OCI-LY7 (cell line): ENCODE measurements at regions not wholly inside any gene's neighbourhood (a gene's known extent, or its start where the extent isn't known, plus 50 kb on each side); places are given as distances from the start of the nearest gene placed in this dataset.

Experiments
- BruUV-seq: library from RNA; stranded (reverse); fragments of 400-500 nt; replicated peaks from 2 replicates; lab custom pipeline; 2021; lab: Mats Ljungman, UMichigan
- CTCF ChIA-PET: fragments of 300-600 bp; sonication (Branson Sonifier 250); formaldehyde crosslinking; loops from one replicate; lab custom pipeline; 2022; ENCODE audit warnings: antibody characterized with exemption; ENCODE audit not compliant: unreplicated experiment; lab: Charles Lee
- POLR2A ChIA-PET: fragments of 300-600 bp; sonication (Branson Sonifier 250); formaldehyde crosslinking; loops from one replicate; lab custom pipeline; 2022; ENCODE audit warnings: antibody characterized with exemption; lab: Charles Lee
- DNase-seq: peaks from one replicate; pipeline ENCODE4 v3.0.0-alpha.2; 2015; ENCODE audit warnings: low spot score
- H2AFZ ChIP-seq: fragments of 200-600 bp; sonication (generic), shearing (Covaris generic); 2 replicates; pipeline ENCODE4 v1.6.1; 2014; ENCODE audit warnings: mild to moderate bottlenecking, antibody characterized with exemption, low read length, moderate library complexity
- H3K27ac ChIP-seq: fragments of 200-600 bp; sonication (generic); 2 replicates; pipeline ENCODE4 v1.5.1; 2014; ENCODE audit warnings: mixed run types, low read depth, mild to moderate bottlenecking, moderate library complexity, low read length, inconsistent platforms; ENCODE audit not compliant: poor library complexity, severe bottlenecking
- H3K36me3 ChIP-seq: fragments of 200-600 bp; sonication (generic); 2 replicates; pipeline ENCODE4 v1.6.1; 2014; ENCODE audit warnings: mild to moderate bottlenecking, antibody characterized with exemption, low read length, moderate library complexity, mixed read lengths; ENCODE audit not compliant: insufficient read depth
- H3K4me1 ChIP-seq: fragments of 200-600 bp; sonication (generic); 2 replicates; pipeline ENCODE4 v1.5.1; 2014; ENCODE audit warnings: mild to moderate bottlenecking, low read length; ENCODE audit not compliant: insufficient read depth, poor library complexity, severe bottlenecking
- H3K4me2 ChIP-seq: fragments of 200-600 bp; sonication (generic); 2 replicates; pipeline ENCODE4 v1.6.1; 2014; ENCODE audit warnings: mild to moderate bottlenecking, low read length
- H3K4me3 ChIP-seq: fragments of 200-600 bp; sonication (generic); 2 replicates; pipeline ENCODE4 v1.5.1; 2014; ENCODE audit warnings: mild to moderate bottlenecking, low read depth, low read length; ENCODE audit not compliant: poor library complexity, severe bottlenecking
- H3K79me2 ChIP-seq: fragments of 200-600 bp; sonication (generic); 2 replicates; pipeline ENCODE4 v1.6.1; 2016; ENCODE audit warnings: low read depth, mild to moderate bottlenecking, low read length, moderate library complexity, mixed read lengths; ENCODE audit not compliant: insufficient read depth
- H3K9me2 ChIP-seq: fragments of 200-600 bp; sonication (generic); 2 replicates; pipeline ENCODE4 v1.6.1; 2016; ENCODE audit warnings: mild to moderate bottlenecking, low read length, mixed read lengths; ENCODE audit not compliant: insufficient read depth
- H3K9me3 ChIP-seq: fragments of 200-600 bp; sonication (generic); 2 replicates; pipeline ENCODE4 v1.6.1; 2014; ENCODE audit warnings: mild to moderate bottlenecking, mixed run types, low read length, mixed read lengths
- H4K20me1 ChIP-seq: fragments of 200-600 bp; sonication (generic); 2 replicates; pipeline ENCODE4 v1.6.1; 2014; ENCODE audit warnings: mild to moderate bottlenecking, antibody characterized with exemption, low read length, moderate library complexity, mixed read lengths; ENCODE audit not compliant: insufficient read depth
- CTCF ChIP-seq: fragments of 200-600 bp; sonication (generic); conservative IDR thresholded peaks from 2 replicates; pipeline ENCODE4 v1.5.1; 2014; ENCODE audit warnings: mild to moderate bottlenecking, antibody characterized with exemption, low read length, moderate library complexity, mixed read lengths
- EZH2phosphoT487 ChIP-seq: fragments of 200-600 bp; sonication (generic); IDR thresholded peaks from 2 replicates; pipeline ENCODE4 v1.6.1; 2018; ENCODE audit warnings: low read depth, borderline replicate concordance, mild to moderate bottlenecking, mixed run types, antibody characterized with exemption, low read length, moderate library complexity, mixed read lengths
- intact Hi-C: fragments of 100-400 bp; cut with micrococcal nuclease; formaldehyde crosslinking; loops from one replicate; pipeline ENCODE4 v1.10.0; 2022; ENCODE audit not compliant: unreplicated experiment

GRCh38 chr12:68098939-68099338 lies 60.6 kb downstream of the IFNG start:
- TF ChIP-seq EZH2phosphoT487 (no peak), CTCF (no peak)
- intact Hi-C loops, result no loop called here
- H3K9me2 ChIP-seq, result no peaks in the 10 kb centered on the region
- no peaks in the 10 kb centered on the region for H3K9me3 ChIP-seq
- no peaks in the 10 kb centered on the region for H4K20me1 ChIP-seq
- H3K4me3 ChIP-seq, result no peak overlapping the region
- CTCF ChIA-PET, result no interaction called here
- no peaks in the 10 kb centered on the region for H3K79me2 ChIP-seq
- no peak overlapping the region for H2AFZ ChIP-seq
- H3K36me3 ChIP-seq, result no peaks in the 10 kb centered on the region
- H3K27ac ChIP-seq, result no peak overlapping the region
- H3K4me1 ChIP-seq, result no peaks in the 10 kb centered on the region
- no TSS peak for BruUV-seq
- no peak overlapping the region for H3K4me2 ChIP-seq
- no peak for DNase-seq
- POLR2A ChIA-PET, result no interaction called here

DNA sequence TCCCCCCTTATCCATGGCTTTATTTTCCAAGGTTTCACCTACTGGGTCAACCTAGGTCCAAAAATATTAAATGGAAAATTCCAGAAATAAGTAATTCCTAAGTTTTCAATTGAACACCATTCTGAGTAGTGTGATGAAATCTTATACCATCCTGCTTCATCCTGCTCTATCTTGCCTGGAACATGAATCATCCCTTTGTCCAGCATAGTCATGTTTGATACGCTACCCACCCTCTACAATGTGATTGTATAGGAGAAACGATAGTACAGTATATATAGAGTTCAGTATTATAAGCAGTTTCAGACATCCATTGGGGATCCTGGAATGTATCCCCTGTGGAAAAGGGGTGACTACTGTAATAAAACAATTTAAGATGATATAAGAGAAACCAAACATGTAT lies 62.2 kb downstream of the IFNG start:
- Histone ChIP-seq H2AFZ (no peak overlapping the region), H3K4me1 (no peaks in the 10 kb centered on the region), H3K9me3 (no peaks in the 10 kb centered on the region), H3K4me2 (no peak overlapping the region), H3K27ac (no peak overlapping the region), H4K20me1 (no peaks in the 10 kb centered on the region), H3K79me2 (no peaks in the 10 kb centered on the region), H3K4me3 (no peak overlapping the region), H3K36me3 (no peaks in the 10 kb centered on the region), H3K9me2 (no peaks in the 10 kb centered on the region)
- TF ChIP-seq CTCF (no peak), EZH2phosphoT487 (no peak)
- BruUV-seq, result no TSS peak
- POLR2A ChIA-PET, result interaction anchor here (0.8 to 1.3 kb wide), 2 partner anchors 17 to 29 kb away, joined by 3 read pairs; no protein-coding TSS in a partner anchor
- CTCF ChIA-PET, result no interaction called here
- no peak for DNase-seq
- intact Hi-C loops, result no loop called here

GRCh38 chr12:68094645-68095395 lies 64.7 kb downstream of the IFNG start:
- H3K4me2 ChIP-seq, result no peak overlapping the region
- DNase-seq, result no peak
- no peaks in the 10 kb centered on the region for H3K9me3 ChIP-seq
- H3K4me3 ChIP-seq, result no peak overlapping the region
- no peaks in the 10 kb centered on the region for H4K20me1 ChIP-seq
- H3K79me2 ChIP-seq, result no peaks in the 10 kb centered on the region
- intact Hi-C loops, result no loop called here
- H3K4me1 ChIP-seq, result no peaks in the 10 kb centered on the region
- ChIA-PET CTCF (no interaction called here), POLR2A (interaction anchor here (0.8 to 1.5 kb wide), 3 partner anchors 12 to 17 kb away, joined by 3 to 8 read pairs (median 4); no protein-coding TSS in a partner anchor)
- H2AFZ ChIP-seq, result no peak overlapping the region
- BruUV-seq, result no TSS peak
- H3K36me3 ChIP-seq, result no peaks in the 10 kb centered on the region
- H3K27ac ChIP-seq, result no peak overlapping the region
- no peaks in the 10 kb centered on the region for H3K9me2 ChIP-seq
- TF ChIP-seq CTCF (no peak), EZH2phosphoT487 (no peak)
